Loucy (cell line): ENCODE measurements at regions not wholly inside any gene's neighbourhood (a gene's known extent, or its start where the extent isn't known, plus 50 kb on each side); places are given as distances from the start of the nearest gene placed in this dataset.

Source experiments
- H2AFZ ChIP-seq: fragments of 200-600 bp; sonication (generic); 2 replicates; pipeline ENCODE4 v1.6.0; 2016; ENCODE audit warnings: antibody characterized with exemption, mild to moderate bottlenecking, low read length, moderate library complexity
- H3F3A ChIP-seq: fragments of 200-600 bp; 2 replicates; pipeline ENCODE4 v1.6.0; 2016; ENCODE audit warnings: antibody characterized with exemption, low read depth, mild to moderate bottlenecking
- H3K27me3 ChIP-seq: fragments of 200-600 bp; sonication (generic); 2 replicates; pipeline ENCODE4 v1.6.1; 2014; ENCODE audit warnings: low read length, mild to moderate bottlenecking; ENCODE audit not compliant: insufficient read depth, poor library complexity, severe bottlenecking
- H3K36me3 ChIP-seq: fragments of 200-600 bp; sonication (generic); 2 replicates; pipeline ENCODE4 v1.6.1; 2016; ENCODE audit warnings: low read length; ENCODE audit not compliant: insufficient read depth
- H3K4me1 ChIP-seq: fragments of 200-600 bp; sonication (generic); 2 replicates; pipeline ENCODE4 v1.5.1; 2014; ENCODE audit warnings: low read length, mild to moderate bottlenecking; ENCODE audit not compliant: insufficient read depth, poor library complexity, severe bottlenecking
- H3K4me2 ChIP-seq: fragments of 200-600 bp; sonication (generic); 2 replicates; pipeline ENCODE4 v1.6.0; 2014; ENCODE audit warnings: antibody characterized with exemption, low read length, low read depth, mild to moderate bottlenecking; ENCODE audit not compliant: poor library complexity, severe bottlenecking
- H3K4me3 ChIP-seq: fragments of 200-600 bp; sonication (generic); 2 replicates; pipeline ENCODE4 v1.5.1; 2014; ENCODE audit warnings: low read length, mild to moderate bottlenecking, mixed read lengths; ENCODE audit not compliant: poor library complexity, severe bottlenecking
- H3K79me2 ChIP-seq: fragments of 200-600 bp; sonication (generic); 2 replicates; pipeline ENCODE4 v1.6.1; 2014; ENCODE audit warnings: low read length; ENCODE audit not compliant: insufficient read depth
- H3K9ac ChIP-seq: fragments of 200-600 bp; sonication (generic); 2 replicates; pipeline ENCODE4 v1.6.0; 2014; ENCODE audit warnings: mild to moderate bottlenecking, low read depth, low read length, moderate library complexity; ENCODE audit not compliant: poor library complexity, severe bottlenecking
- H3K9me2 ChIP-seq: fragments of 200-600 bp; sonication (generic); replicated peaks from 2 replicates; pipeline ENCODE4 v1.6.1; 2016; ENCODE audit warnings: low read depth, low read length, mixed read lengths
- H3K9me3 ChIP-seq: fragments of 200-600 bp; sonication (generic); 2 replicates; pipeline ENCODE4 v1.6.1; 2014; ENCODE audit warnings: mild to moderate bottlenecking, antibody characterized with exemption, low read length, low read depth; ENCODE audit not compliant: insufficient read depth
- H4K20me1 ChIP-seq: fragments of 200-600 bp; sonication (generic); 2 replicates; pipeline ENCODE4 v1.6.0; 2014; ENCODE audit warnings: antibody characterized with exemption, low read length, mild to moderate bottlenecking; ENCODE audit not compliant: insufficient read depth, poor library complexity, severe bottlenecking
- EZH2phosphoT487 ChIP-seq: fragments of 200-600 bp; IDR thresholded peaks from 2 replicates; pipeline ENCODE4 v1.6.1; 2018; ENCODE audit warnings: antibody characterized with exemption, mild to moderate bottlenecking, moderate library complexity, borderline replicate concordance
- TF ChIP-seq, protein P1 (sequence below): fragments of 200-600 bp; sonication (generic); conservative IDR thresholded peaks from 2 replicates; pipeline ENCODE4 v1.5.1; 2014; ENCODE audit warnings: mild to moderate bottlenecking, antibody characterized with exemption, low read length

DNA sequence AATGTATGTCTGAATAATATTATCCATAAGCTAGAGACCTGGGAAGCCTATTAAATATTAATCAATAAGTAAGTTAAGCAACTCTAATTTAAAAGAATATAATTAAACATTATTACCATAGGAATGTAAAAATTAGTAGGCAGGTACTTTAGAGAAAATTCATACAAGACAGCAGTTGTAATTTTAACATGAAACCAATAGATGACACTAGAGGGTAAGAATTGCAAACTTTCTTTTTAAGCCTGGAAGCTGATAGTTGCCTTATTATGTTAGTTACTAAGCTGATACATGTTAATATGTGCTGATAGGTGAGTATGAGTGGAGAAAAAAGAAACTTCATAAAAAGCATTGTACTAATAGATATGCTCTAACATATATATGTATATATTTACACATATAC is 1157.4 kb downstream of the FAM133A start:
- no peak for TF ChIP-seq EZH2phosphoT487
- TF ChIP-seq, protein P1, sequence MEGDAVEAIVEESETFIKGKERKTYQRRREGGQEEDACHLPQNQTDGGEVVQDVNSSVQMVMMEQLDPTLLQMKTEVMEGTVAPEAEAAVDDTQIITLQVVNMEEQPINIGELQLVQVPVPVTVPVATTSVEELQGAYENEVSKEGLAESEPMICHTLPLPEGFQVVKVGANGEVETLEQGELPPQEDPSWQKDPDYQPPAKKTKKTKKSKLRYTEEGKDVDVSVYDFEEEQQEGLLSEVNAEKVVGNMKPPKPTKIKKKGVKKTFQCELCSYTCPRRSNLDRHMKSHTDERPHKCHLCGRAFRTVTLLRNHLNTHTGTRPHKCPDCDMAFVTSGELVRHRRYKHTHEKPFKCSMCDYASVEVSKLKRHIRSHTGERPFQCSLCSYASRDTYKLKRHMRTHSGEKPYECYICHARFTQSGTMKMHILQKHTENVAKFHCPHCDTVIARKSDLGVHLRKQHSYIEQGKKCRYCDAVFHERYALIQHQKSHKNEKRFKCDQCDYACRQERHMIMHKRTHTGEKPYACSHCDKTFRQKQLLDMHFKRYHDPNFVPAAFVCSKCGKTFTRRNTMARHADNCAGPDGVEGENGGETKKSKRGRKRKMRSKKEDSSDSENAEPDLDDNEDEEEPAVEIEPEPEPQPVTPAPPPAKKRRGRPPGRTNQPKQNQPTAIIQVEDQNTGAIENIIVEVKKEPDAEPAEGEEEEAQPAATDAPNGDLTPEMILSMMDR = peak; percentile 47
- Histone ChIP-seq H3K79me2 (no peaks in the 10 kb centered on the region), H3K9ac (no peak overlapping the region), H3K9me3 (no peaks in the 10 kb centered on the region), H3K4me2 (no peak overlapping the region), H3K27me3 (no peaks in the 10 kb centered on the region), H3K36me3 (no peaks in the 10 kb centered on the region), H3K4me3 (no peak overlapping the region), H3K9me2 (no peaks in the 10 kb centered on the region), H3F3A (no peaks in the 10 kb centered on the region), H3K4me1 (no peaks in the 10 kb centered on the region), H2AFZ (no peak overlapping the region), H4K20me1 (no peaks in the 10 kb centered on the region)

DNA sequence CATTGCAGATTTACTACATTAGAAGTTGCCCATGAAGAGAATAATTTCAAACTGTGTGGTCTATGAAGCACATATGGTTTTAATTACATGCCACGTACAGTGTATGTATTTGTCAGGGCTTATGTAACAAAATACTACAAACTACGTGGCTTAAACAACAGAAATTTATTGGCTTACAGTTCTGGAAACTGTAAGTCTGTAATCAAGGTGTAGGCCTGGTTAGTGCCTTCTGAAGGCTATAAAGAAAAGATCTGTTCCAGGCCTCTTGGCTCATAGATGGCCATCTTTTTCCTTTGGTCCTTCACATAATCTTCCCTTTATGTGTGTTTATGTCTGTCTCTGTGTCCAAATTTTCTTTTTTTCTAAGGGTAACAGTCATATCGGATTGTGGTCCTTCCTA is 1160.2 kb downstream of the FAM133A start:
- no peaks in the 10 kb centered on the region for H3K9me2 ChIP-seq
- no peaks in the 10 kb centered on the region for H3F3A ChIP-seq
- H3K27me3 ChIP-seq = no peaks in the 10 kb centered on the region
- no peak overlapping the region for H3K4me2 ChIP-seq
- H3K9ac ChIP-seq = no peak overlapping the region
- TF ChIP-seq, protein P1 = no peak
- no peak for TF ChIP-seq EZH2phosphoT487
- H3K9me3 ChIP-seq = no peaks in the 10 kb centered on the region
- H4K20me1 ChIP-seq = no peaks in the 10 kb centered on the region
- no peaks in the 10 kb centered on the region for H3K79me2 ChIP-seq
- no peak overlapping the region for H3K4me3 ChIP-seq
- no peaks in the 10 kb centered on the region for H3K4me1 ChIP-seq
- H3K36me3 ChIP-seq = no peaks in the 10 kb centered on the region
- H2AFZ ChIP-seq = no peak overlapping the region

DNA sequence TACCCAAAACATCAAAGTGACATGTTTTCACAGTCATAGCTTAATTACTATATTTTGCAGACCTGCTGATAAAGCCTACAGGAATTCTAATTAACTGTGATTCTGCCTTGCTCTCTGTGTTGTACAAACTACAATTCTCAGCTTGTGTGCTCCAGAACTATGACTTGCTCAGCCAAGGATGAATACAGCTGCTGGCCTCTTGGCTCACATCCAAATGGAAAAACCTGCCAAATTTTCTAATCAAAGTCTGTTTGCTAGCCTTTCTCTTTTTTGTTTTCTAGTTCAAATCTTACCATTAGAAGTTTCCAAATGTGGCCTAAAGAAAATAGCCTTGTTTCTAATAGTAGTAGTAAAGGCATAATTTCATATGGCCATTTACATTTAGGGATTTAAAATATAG is 1176.8 kb downstream of the FAM133A start:
- Histone ChIP-seq H3K36me3 (no peaks in the 10 kb centered on the region), H3K27me3 (no peaks in the 10 kb centered on the region), H4K20me1 (no peaks in the 10 kb centered on the region), H3K4me3 (no peak overlapping the region), H3K79me2 (no peaks in the 10 kb centered on the region), H3K9me2 (no peaks in the 10 kb centered on the region), H3K4me2 (no peak overlapping the region), H3K9me3 (no peaks in the 10 kb centered on the region), H3K4me1 (no peaks in the 10 kb centered on the region), H3F3A (no peaks in the 10 kb centered on the region), H3K9ac (no peak overlapping the region), H2AFZ (no peak overlapping the region)
- TF ChIP-seq, protein P1 = no peak
- no peak for TF ChIP-seq EZH2phosphoT487
